Limb (tissue), 2 donors: ENCODE measurements at regions not wholly inside any gene's neighbourhood (a gene's known extent, or its start where the extent isn't known, plus 50 kb on each side); places are given as distances from the start of the nearest gene placed in this dataset.

Experiments
- DNase-seq, 2 donors: peaks; one replicate each; pipeline ENCODE4 v3.0.0-alpha.2; 2016; ENCODE audit errors: extremely low spot score in 2 of 2

DNA sequence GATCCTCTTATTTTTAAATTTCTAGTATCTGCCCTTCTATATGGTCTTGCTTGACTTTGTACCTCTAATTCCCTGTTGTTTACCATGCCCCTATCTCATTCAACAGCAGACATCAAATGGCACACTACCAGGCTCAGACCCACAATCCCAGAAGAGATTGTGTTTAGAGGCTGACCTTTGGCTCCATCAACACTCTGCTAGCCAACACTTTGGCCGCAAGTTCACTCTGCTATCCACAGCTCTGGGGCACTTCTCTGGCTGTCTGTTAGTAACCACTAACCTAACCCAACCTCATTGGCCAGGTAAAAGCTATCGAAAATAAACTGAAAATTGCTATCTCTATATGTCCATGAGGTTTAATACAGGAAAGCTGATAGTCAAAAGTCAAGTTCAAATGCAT is 646.0 kb upstream of the CCDC54 start:
- DNase-seq = no peak

DNA sequence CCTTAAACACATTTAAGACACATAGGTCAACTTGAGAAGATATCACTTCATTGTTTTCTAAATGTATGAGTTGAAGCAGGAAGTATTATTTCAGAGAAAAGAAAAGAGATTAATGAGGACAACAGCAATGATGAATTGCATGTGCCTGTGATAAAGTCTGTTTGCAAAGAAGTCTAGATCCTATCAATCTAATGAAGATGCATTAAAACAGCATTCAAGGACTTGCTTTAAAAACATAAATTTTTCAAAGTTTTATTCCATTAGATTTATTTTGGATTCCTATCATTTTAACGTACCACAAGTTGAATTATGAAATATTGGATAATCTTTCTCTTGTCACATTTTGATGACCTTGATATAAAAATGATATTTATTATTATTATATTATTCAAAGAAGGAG is 642.5 kb upstream of the CCDC54 start:
- no peak for DNase-seq

GRCh38 chr3:106737265-106737664 is 640.0 kb upstream of the CCDC54 start:
- DNase-seq = no peak

DNA sequence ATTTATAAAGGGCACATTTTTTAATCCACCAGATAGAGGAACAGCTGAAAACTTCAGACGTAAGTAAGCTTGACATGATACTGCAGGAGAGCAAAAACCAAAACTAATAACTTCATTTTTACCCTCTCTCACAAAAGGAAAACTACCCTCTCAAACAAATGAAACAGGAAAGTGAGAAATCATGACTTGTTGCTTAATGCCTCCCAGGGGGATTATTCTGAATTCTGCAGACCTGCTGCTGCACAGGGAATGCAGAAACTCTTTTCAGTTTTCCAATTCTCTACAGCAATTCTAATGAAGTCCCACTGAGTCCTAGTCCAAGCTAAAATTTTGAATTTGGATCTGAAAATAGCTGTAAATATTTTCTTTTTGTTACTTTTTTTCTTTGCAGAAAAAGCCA is 637.1 kb upstream of the CCDC54 start:
- DNase-seq = no peak

GRCh38 chr3:106745344-106746168 is 631.7 kb upstream of the CCDC54 start:
- DNase-seq = no peak

DNA sequence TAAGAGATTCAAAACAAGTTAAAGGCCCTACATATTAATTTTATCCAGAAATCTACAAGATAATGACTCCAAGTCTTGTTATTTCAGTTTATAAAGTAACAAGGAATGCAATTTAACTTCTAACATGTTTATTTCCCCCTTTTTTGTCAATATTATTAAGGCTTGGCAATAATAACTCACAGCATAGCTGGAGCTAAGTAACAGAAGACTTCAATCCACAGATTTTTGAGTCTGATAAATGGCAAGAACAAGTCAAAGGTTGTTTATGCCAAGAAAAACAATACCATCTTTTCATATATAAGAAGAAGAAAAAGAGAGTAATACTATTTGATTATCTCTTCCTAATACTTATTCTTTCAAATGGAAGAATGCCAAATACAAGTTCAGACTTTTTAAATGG is 631.0 kb upstream of the CCDC54 start:
- DNase-seq = no peak

DNA sequence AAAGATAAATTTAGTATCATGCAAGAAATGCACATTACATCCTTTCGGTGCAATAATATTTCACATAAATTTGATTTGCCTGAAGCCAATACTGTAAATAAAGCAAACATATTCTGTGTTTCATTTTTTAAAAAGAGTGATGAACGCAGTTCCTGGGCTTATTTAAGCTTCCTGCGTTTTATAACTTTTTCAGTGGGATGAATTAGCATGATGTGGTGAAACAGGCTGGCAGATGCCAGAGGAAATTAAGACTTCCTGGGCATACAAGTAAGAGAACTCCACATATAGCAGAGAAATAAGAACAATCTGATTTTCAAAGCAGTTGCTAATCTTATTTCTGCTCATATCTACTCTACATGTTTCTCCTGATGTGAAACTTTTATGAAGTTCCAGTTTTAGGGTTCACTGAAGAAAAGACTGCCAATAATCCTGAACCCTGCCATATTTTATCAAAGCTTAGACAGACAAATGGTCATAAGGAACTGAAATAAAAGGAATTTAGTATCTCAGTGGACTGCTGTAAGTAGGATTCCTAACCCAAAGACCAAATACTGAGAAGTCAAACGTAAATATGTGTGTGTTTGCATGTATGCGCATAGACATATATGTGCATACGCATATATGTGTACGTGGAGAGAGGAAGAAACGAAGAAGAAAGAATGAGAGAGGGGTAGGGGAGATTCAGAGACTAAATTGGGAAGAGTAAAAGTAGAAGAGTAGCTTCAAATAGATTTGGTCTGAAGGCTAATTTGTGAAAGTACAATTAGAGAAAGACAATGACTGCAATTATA is 628.6 kb upstream of the CCDC54 start:
- DNase-seq = no peak

DNA sequence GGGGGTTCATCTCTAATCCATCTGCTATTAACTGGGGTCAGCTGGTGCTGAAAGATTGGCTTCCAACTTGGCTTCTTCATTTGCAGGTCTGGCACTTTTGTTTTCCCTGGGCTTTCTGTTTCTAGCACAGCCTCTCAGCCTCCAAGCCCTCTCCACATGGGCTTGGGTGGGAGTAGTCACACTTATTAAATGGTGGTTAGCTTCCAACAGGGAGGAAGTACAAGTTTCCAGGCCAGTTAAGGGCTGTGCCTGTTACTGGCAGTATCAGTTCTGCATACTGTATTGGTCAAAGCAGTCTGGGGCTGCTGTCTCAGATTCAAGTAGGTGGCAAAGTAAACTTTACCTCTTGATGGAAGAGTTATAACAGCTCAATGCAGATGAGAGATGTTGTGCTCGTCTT is 627.1 kb upstream of the CCDC54 start:
- DNase-seq = no peak

GRCh38 chr3:106755336-106755735 is 621.9 kb upstream of the CCDC54 start:
- DNase-seq = no peak

- DNase-seq = no peak
These were observed 620.3 kb upstream of the CCDC54 start for GRCh38 chr3:106756901-106757300.

DNA sequence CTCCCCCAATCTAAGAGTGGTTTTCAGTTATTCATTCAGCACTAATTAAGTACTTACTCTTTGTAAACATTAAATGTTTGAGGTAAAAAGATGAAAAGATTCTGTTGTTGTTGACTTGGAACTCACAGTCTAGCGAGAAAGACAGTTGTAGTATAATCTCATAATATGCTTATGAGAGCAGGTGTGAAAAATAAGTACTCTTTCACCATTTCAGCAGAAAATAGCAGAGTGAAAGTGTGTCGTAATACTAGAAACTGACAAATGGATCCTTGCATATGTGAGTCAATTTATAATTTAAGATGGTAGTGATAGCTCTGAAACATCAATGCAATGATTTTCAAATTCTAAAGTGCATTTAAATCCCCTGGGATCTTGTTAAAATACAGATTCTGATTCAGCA is 618.8 kb upstream of the CCDC54 start:
- no peak for DNase-seq

DNA sequence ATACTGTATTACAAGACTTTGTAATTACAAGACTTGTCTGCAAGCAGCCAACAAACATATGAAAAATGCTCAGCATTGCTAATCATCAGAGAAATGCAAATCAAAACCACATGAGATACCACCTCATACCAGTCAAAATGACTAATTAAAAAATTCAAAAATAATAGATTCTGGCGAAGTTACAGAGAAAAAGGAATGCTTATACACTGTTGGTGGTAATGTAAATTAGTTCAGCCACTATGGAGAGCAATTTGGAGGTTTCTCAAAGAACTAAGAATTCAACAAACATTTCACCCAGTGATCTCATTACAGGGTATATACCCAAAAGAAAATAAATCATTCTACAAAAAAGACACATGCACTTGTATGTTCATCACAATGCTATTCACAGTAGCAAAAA is 617.5 kb upstream of the CCDC54 start:
- no peak for DNase-seq

- no peak for DNase-seq
These were observed 611.9 kb upstream of the CCDC54 start for GRCh38 chr3:106765342-106765741.

GRCh38 chr3:106768941-106769480 is 608.2 kb upstream of the CCDC54 start:
- no peak for DNase-seq

DNA sequence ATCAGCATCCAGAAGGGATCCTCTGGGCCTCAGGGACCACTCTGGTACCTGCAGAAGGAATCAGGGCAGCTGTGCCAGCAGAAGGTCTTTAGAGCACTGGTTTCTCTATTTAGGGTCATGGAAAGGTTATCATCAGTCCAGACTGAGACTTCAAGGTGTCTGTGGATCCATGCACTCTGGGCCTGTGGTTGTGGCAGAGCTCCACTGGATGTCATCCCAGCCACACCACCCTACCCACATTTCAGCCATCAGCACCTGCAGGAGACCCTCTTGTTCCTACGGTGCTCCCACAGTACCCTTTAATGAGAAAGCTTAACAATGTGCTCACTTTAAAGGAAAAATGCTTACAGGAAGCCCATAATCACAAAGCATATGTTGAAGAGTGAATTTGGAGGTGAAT is 603.4 kb upstream of the CCDC54 start:
- DNase-seq = no peak

DNA sequence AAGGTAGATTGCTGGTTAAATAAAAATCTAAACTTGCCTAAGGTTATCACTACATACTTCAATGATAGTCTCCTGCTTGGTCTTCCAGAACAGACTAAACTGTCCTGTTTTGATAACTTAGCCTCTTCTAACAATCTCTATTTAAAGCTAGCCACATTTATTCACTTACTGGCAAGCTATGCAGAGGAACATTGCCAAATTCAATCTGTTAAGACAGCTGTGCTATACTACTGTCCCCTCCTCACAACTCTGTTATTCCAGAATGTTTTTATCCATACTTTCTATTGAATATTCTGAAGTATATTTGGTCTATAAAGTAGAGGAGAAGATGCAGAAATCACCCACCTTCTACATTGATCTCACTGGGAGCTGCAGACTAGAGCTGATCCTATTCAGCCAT is 594.0 kb upstream of the CCDC54 start:
- DNase-seq = peak in 1 of 2 donors; percentile 11

DNA sequence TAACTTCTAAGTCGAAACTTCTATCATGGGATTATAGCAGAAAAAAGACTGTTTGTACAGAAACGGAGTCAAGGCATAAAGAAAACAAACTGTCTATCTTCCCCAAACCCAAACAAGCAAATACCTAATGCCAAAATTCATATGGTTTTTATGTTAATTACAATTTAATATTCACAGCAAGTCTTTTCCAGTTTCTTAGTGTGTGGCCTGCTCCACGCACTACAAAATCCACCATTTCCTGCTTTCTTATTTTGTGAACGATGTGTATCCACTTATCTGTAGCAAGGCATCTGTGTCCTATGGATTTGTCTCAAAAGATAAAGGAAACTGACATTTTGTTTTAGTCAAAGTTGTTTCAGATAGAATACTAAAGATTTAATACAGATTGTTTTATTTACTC is 588.0 kb upstream of the CCDC54 start:
- DNase-seq = no peak

DNA sequence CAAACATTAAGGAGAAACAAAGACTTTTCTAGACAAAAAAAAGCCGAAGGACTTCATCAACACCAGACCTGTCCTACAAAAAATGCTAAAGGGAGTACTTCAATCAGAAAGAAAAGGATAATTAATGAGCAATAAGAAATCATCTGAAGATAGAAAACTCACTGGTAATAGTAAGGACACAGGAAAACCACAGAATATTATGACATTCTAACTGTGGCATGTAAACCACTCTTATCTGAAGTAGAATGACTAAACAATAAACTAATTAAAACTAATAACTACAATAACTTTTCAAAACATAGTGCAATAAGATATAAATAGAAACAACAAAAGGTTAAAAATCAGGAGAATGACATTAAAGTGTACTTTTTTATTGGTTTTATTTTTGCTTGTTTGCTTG is 584.5 kb upstream of the CCDC54 start:
- DNase-seq = no peak

- DNase-seq = no peak
These were observed 582.8 kb upstream of the CCDC54 start for GRCh38 chr3:106794442-106794841.

DNA sequence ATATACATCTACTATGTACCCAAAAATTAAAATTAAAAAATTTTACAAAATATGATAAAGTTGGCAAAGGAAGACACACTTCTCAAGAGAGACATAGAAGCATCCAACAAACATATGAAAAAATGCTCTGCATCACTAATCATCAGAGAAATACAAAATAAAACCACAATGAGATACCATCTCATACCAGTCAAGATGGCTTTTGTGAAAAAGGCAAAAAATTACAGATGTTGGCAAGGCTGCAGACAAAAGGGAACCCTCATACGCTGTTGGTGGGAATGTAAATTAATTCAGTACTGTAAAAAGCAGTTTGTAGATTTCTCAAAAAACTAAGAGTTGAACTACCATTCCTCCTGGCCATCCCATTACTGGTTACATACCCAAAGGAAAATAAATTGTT is 581.7 kb upstream of the CCDC54 start:
- no peak for DNase-seq

DNA sequence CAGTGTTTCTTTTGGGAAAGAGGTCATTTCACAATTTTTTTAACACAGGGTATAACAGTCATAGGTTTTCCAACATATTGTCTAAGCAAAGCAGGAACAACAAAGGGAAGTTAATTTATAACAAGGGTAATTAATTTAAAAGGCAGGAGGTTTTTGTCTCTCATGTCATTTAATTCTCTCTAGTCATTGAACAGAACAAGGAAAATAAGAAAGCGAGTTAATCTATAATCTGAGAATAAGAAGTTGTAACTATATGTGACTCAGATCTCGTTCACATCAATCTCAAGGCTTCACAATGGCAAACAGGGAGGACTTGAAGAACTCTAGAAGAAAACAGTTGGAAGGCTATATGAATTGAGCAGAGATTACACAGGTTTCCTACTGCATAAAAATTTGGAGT is 579.8 kb upstream of the CCDC54 start:
- DNase-seq = no peak

GRCh38 chr3:106805625-106806024 is 571.6 kb upstream of the CCDC54 start:
- DNase-seq = no peak

GRCh38 chr3:106806964-106807363 is 570.3 kb upstream of the CCDC54 start:
- no peak for DNase-seq
